DND-41 (cell line): ENCODE measurements at regions not wholly inside any gene's neighbourhood (a gene's known extent, or its start where the extent isn't known, plus 50 kb on each side); places are given as distances from the start of the nearest gene placed in this dataset.

ENCODE experiments used
- ATAC-seq: fragments of 200-7000 bp; cut with Tn5 transposase; 3 replicates; pipeline ENCODE4 v1.9.1; 2021; ENCODE audit warnings: low read depth; ENCODE audit not compliant: insufficient read depth
- DNase-seq: peaks from one replicate; pipeline ENCODE4 v3.0.0-alpha.2; 2020
- H2AFZ ChIP-seq: 2 replicates; pipeline ENCODE4 v1.6.0; 2012; ENCODE audit warnings: low read depth, low read length
- H3K27ac ChIP-seq: 2 replicates; pipeline ENCODE4 v1.5.1; 2012; ENCODE audit warnings: low read length, inconsistent platforms
- H3K27me3 ChIP-seq: fragments of 200-600 bp; sonication (generic); 2 replicates; pipeline ENCODE4 v1.6.0; 2012; ENCODE audit warnings: low read length, mild to moderate bottlenecking, inconsistent platforms; ENCODE audit not compliant: insufficient read depth, poor library complexity
- H3K36me3 ChIP-seq: 2 replicates; pipeline ENCODE4 v1.5.1; 2012; ENCODE audit warnings: low read length, inconsistent platforms; ENCODE audit not compliant: insufficient read depth
- H3K4me1 ChIP-seq: 2 replicates; pipeline ENCODE4 v1.5.1; 2012; ENCODE audit warnings: mild to moderate bottlenecking, low read length; ENCODE audit not compliant: insufficient read depth
- H3K4me2 ChIP-seq: 2 replicates; pipeline ENCODE4 v1.6.0; 2012; ENCODE audit warnings: mild to moderate bottlenecking, moderate library complexity, low read length, inconsistent platforms; ENCODE audit not compliant: insufficient read depth
- H3K4me3 ChIP-seq, 2 experiments: fragments of 200-600 bp in 1 of 2; shearing (Covaris generic) in 1 of 2; 2 replicates each; pipeline ENCODE4 v1.5.1; 2012 to 2016; ENCODE audit warnings: inconsistent platforms in 2 of 2, low read length in 2 of 2, mild to moderate bottlenecking in 2 of 2, low read depth in 1 of 2, moderate library complexity in 1 of 2
- H3K79me2 ChIP-seq: 2 replicates; pipeline ENCODE4 v1.6.0; 2012; ENCODE audit warnings: low read length, inconsistent platforms; ENCODE audit not compliant: insufficient read depth
- H3K9ac ChIP-seq: 2 replicates; pipeline ENCODE4 v1.6.0; 2012; ENCODE audit warnings: low read depth, mild to moderate bottlenecking, inconsistent platforms, low read length, moderate library complexity
- H3K9me3 ChIP-seq: 2 replicates; pipeline ENCODE4 v1.5.1; 2012; ENCODE audit warnings: low read length, moderate library complexity, mild to moderate bottlenecking, inconsistent platforms; ENCODE audit not compliant: insufficient read depth, severe bottlenecking
- H4K20me1 ChIP-seq: 2 replicates; pipeline ENCODE4 v1.6.0; 2012; ENCODE audit warnings: low read length; ENCODE audit not compliant: insufficient read depth
- EZH2 ChIP-seq: IDR thresholded peaks from 3 replicates; pipeline ENCODE4 v1.6.1; 2012; ENCODE audit warnings: borderline replicate concordance, low read depth, mild to moderate bottlenecking, moderate library complexity, low read length, inconsistent platforms; ENCODE audit not compliant: severe bottlenecking
- TF ChIP-seq, protein P1 (sequence below): IDR thresholded peaks from 2 replicates; pipeline ENCODE4 v1.5.1; 2012; ENCODE audit warnings: borderline replicate concordance, low read length, moderate library complexity, mild to moderate bottlenecking; ENCODE audit not compliant: poor library complexity, severe bottlenecking; ENCODE audit errors: extremely low read depth

GRCh38 chr12:131494741-131495524, 216.0 kb upstream of the SFSWAP start:
- H3K36me3 ChIP-seq: no peaks in the 10 kb centered on the region
- no peak overlapping the region for H3K4me2 ChIP-seq
- no peak overlapping the region for H3K27ac ChIP-seq
- no peaks in the 10 kb centered on the region for H3K27me3 ChIP-seq
- DNase-seq: no peak
- TF ChIP-seq EZH2: no peak
- TF ChIP-seq, protein P1, sequence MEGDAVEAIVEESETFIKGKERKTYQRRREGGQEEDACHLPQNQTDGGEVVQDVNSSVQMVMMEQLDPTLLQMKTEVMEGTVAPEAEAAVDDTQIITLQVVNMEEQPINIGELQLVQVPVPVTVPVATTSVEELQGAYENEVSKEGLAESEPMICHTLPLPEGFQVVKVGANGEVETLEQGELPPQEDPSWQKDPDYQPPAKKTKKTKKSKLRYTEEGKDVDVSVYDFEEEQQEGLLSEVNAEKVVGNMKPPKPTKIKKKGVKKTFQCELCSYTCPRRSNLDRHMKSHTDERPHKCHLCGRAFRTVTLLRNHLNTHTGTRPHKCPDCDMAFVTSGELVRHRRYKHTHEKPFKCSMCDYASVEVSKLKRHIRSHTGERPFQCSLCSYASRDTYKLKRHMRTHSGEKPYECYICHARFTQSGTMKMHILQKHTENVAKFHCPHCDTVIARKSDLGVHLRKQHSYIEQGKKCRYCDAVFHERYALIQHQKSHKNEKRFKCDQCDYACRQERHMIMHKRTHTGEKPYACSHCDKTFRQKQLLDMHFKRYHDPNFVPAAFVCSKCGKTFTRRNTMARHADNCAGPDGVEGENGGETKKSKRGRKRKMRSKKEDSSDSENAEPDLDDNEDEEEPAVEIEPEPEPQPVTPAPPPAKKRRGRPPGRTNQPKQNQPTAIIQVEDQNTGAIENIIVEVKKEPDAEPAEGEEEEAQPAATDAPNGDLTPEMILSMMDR: no peak
- H3K9ac ChIP-seq: no peak overlapping the region
- H2AFZ ChIP-seq: no peak overlapping the region
- no peaks in the 10 kb centered on the region for H3K79me2 ChIP-seq
- no peaks in the 10 kb centered on the region for H3K9me3 ChIP-seq
- H3K4me1 ChIP-seq: no peaks in the 10 kb centered on the region
- no peak overlapping the region for H3K4me3 ChIP-seq
- ATAC-seq: no peak
- H4K20me1 ChIP-seq: no peaks in the 10 kb centered on the region

GRCh38 chr12:131497966-131498365, 212.9 kb upstream of the SFSWAP start:
- Histone ChIP-seq H4K20me1 (no peaks in the 10 kb centered on the region), H3K9me3 (no peaks in the 10 kb centered on the region), H3K36me3 (no peaks in the 10 kb centered on the region), H3K4me1 (no peaks in the 10 kb centered on the region), H3K27ac (no peak overlapping the region), H3K27me3 (no peaks in the 10 kb centered on the region), H3K4me2 (no peak overlapping the region), H3K4me3 (no peak overlapping the region), H3K9ac (no peak overlapping the region), H3K79me2 (no peaks in the 10 kb centered on the region), H2AFZ (no peak overlapping the region)
- no peak for ATAC-seq
- TF ChIP-seq, protein P1: no peak
- no peak for TF ChIP-seq EZH2
- no peak for DNase-seq

- H3K27ac ChIP-seq: no peak overlapping the region
- H4K20me1 ChIP-seq: no peaks in the 10 kb centered on the region
- H3K4me2 ChIP-seq: no peak overlapping the region
- H3K4me3 ChIP-seq: no peak overlapping the region
- H3K36me3 ChIP-seq: no peaks in the 10 kb centered on the region
- no peak overlapping the region for H2AFZ ChIP-seq
- H3K9me3 ChIP-seq: no peaks in the 10 kb centered on the region
- DNase-seq (no peak), ATAC-seq (no peak)
- no peaks in the 10 kb centered on the region for H3K27me3 ChIP-seq
- H3K9ac ChIP-seq: no peak overlapping the region
- H3K4me1 ChIP-seq: no peaks in the 10 kb centered on the region
- TF ChIP-seq, protein P1: no peak
- TF ChIP-seq EZH2: no peak
- no peaks in the 10 kb centered on the region for H3K79me2 ChIP-seq
These were observed 211.6 kb upstream of the SFSWAP start for GRCh38 chr12:131499160-131499863.
